Activated CD4-positive, alpha-beta T cell treated with anti-CD3 and anti-CD28 coated beads for 4 hours (primary cell): ENCODE measurements at regions not wholly inside any gene's neighbourhood (a gene's known extent, or its start where the extent isn't known, plus 50 kb on each side); places are given as distances from the start of the nearest gene placed in this dataset.

Experiments
- DNase-seq, 2 donors: peaks; one replicate each; pipeline ENCODE4 v3.0.0-alpha.2; 2020

- no peak for DNase-seq
Measured at GRCh38 chr15:47355759-47356158, 361.5 kb upstream of the SEMA6D start.

- DNase-seq = no peak
Measured at GRCh38 chr15:47356297-47356696, 361.0 kb upstream of the SEMA6D start.

GRCh38 chr15:47358876-47359275 lies 358.4 kb upstream of the SEMA6D start:
- no peak for DNase-seq

GRCh38 chr15:47360305-47360704 lies 357.0 kb upstream of the SEMA6D start:
- DNase-seq = no peak

- no peak for DNase-seq
Measured at GRCh38 chr15:47362118-47362905, 355.0 kb upstream of the SEMA6D start.

- DNase-seq = no peak
Measured at GRCh38 chr15:47363653-47364052, 353.7 kb upstream of the SEMA6D start.

GRCh38 chr15:47364230-47365141 lies 352.8 kb upstream of the SEMA6D start:
- no peak for DNase-seq

- no peak for DNase-seq
Measured at GRCh38 chr15:47366884-47367283, 350.4 kb upstream of the SEMA6D start.

GRCh38 chr15:47367726-47368390 lies 349.4 kb upstream of the SEMA6D start:
- DNase-seq = no peak

- no peak for DNase-seq
Measured at GRCh38 chr15:47371939-47372338, 345.4 kb upstream of the SEMA6D start.

GRCh38 chr15:47374222-47374621 lies 343.1 kb upstream of the SEMA6D start:
- DNase-seq = no peak

- no peak for DNase-seq
Measured at GRCh38 chr15:47376190-47376589, 341.1 kb upstream of the SEMA6D start.

GRCh38 chr15:47377465-47377864 lies 339.8 kb upstream of the SEMA6D start:
- DNase-seq = no peak

- DNase-seq = no peak
Measured at GRCh38 chr15:47378527-47378926, 338.8 kb upstream of the SEMA6D start.

GRCh38 chr15:47383102-47383501 lies 334.2 kb upstream of the SEMA6D start:
- no peak for DNase-seq

- DNase-seq = no peak
Measured at GRCh38 chr15:47383801-47384200, 333.5 kb upstream of the SEMA6D start.

- no peak for DNase-seq
Measured at GRCh38 chr15:47384341-47384740, 333.0 kb upstream of the SEMA6D start.

- DNase-seq = no peak
Measured at GRCh38 chr15:47384776-47385175, 332.5 kb upstream of the SEMA6D start.

GRCh38 chr15:47386459-47386858 lies 330.8 kb upstream of the SEMA6D start:
- DNase-seq = no peak

- DNase-seq = no peak
Measured at GRCh38 chr15:47388299-47388698, 329.0 kb upstream of the SEMA6D start.

GRCh38 chr15:47390208-47390765 lies 327.0 kb upstream of the SEMA6D start:
- DNase-seq = no peak

- DNase-seq = no peak
Measured at GRCh38 chr15:47394286-47394809, 323.0 kb upstream of the SEMA6D start.

GRCh38 chr15:47395076-47395475 lies 322.2 kb upstream of the SEMA6D start:
- no peak for DNase-seq
